ENCODE measurements at regions not wholly inside any gene's neighbourhood (a gene's known extent, or its start where the extent isn't known, plus 50 kb on each side); places are given as distances from the start of the nearest gene placed in this dataset.
"Not testable (repeated sequence)": the region's sequence is repeated elsewhere in the genome, so short reads cannot be mapped to it uniquely, and the experiment has no call there.

DNA sequence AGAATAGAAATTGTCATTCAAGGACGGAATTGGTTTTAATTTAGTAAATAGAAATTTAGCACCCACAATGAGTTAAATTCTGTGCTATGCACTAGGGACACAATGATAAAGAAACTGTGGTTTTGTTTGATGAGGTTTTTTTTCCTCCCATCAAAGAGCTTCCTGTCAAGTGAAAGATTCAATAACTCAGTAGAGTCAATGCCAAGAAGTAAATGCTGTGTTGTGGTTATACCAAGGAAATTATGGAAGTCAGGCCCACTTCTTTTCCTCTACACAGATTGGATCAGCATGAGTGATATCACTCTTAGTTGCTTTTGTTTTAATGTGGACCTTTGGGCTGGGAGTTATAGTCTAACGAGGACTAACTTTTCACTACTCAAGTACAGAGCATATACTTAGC is 1269.6 kb upstream of the ADGRL2 start:
- DNase-seq (ENCODE audit: low read depth), result no peak

DNA sequence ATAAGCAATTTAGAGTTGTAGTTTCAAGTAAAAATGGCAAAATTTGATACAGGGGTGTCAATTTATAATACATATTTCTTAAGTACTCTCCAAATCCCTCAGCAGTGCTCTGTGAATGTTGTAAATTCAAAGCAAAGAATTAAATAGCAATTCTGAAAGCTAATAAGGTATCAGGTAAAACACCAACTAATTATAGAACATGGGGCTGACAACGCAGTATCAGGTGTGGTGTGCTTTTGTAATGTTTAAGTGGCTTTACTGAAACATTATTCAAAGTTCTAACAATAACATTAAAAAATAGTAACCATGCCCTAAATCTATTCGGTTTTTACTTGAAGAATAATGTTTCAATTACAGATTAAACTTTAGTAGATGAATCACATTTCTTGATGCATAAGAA is 1271.2 kb upstream of the ADGRL2 start:
- no peak for DNase-seq (ENCODE audit: low read depth)

DNA sequence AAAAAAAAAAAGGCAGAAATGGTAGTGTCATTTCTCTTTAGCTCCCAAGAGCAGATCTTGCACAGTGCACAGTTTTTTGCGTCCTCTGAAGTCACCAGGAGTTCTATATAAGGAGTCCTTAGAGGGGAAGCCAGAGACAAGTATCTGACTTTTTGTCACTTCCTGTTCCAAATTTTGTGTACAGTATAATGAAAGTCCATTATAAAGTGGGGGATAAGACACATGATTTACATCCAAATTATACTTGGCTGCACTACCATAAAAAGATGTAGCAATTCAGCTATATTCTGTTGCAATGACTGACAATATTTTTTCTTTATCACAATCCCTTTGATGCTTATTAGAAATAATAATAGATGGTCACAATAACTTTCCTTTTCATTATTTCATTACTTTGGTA is 1276.9 kb upstream of the ADGRL2 start:
- no peak for DNase-seq (ENCODE audit: low read depth)

DNA sequence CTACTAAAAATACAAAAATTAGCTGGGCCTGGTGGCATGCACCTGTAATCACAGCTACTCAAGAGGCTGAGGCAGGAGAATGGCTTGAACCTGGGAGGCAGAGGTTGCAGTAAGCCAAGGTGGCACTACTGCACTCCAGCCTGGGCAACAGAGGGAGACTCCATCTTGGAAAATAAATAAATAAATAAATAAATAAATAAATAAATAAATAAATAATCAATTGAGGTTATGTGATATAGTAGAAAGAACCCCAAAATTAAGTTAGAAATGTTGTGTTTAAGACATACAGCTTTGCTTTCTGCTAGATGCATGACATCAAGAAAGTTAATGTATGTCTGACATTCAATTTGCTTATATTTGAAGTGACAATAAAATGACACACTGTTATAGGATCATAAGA is 1277.7 kb upstream of the ADGRL2 start:
- not testable (repeated sequence) for DNase-seq (ENCODE audit: low read depth)

DNA sequence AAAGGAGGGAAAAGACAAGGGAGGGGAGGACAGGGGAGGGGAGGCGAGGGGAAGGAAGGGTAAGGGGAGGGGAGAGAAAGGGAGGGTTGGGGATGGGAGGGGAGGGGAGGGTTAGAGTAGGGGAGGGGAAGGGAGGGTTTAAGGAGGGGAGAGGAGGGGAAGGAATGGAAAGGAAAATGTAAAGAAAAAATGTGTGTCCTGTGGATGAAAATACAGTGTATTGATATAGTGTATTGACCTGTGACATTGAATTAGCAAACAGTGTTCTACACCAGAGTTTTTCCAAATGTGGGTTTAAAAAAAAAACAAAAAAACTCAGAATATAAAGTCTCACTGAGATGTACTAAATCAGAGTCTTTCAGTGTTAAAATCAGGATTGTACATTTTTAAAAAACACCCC is 1279.8 kb upstream of the ADGRL2 start:
- no peak for DNase-seq (ENCODE audit: low read depth)

DNA sequence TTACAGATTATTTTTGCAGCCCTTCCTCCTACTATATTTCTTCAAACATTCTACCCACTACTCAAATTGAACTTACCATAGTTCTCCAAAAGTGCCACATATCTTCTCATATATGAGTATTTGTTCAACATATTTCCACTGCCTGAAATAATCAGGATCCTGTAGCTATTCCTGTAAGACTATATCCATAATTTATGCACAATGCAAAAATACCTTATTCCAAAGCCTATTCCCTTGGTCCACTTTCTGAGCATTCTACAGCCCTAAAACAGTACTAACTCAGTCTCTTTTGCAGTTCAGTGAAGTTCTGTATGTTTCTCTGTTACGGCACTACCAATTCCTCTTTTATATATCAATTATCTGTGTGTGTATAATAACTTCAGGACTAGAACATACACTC is 1283.7 kb upstream of the ADGRL2 start:
- DNase-seq (ENCODE audit: low read depth), result no peak

DNA sequence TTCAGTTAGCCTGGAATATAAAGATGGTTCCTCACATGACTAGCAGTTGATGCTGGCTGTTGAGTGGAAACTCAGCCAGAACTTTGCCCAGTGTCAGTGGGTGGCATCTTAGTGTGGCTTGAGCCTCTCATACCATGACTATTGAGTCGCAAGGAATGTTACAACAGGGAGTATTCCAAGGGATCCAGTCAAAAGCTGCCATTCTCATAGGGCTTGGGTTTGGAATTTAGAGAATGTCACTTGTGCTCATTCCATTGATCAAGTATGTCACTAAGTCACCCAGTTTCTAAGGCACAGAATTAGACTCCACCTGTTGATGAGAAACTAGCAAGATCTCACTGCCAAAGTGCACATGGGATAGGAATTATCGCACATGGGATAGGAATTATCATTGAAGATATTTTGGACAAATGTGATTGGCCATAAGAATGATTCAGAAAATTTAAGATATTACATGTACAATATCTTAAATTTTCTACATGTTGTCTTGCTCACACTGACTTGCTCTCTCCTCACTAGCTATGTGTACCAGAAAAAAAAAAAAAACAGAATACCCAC is 1290.7 kb upstream of the ADGRL2 start:
- peak; percentile 81 for DNase-seq (ENCODE audit: low read depth)

DNA sequence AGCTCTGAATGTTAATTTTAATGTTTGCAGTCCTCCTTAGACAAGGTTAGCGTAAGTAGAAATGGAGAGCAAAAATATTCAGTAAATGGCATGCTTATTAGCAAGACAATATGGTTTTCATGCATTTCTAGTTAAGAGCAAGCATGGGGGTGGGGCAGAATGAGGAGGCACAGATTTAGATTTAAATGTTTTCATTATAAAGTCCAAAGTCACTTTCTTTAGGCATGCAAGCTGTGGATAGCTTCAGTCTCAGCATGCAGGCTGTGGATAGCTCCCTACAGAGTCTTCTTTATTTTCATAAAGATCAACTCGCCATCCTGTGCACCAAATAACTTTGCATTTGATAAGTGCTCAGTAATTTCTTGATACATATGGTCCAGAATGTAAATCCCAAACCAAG is 1294.5 kb upstream of the ADGRL2 start:
- DNase-seq (ENCODE audit: low read depth), result no peak

DNA sequence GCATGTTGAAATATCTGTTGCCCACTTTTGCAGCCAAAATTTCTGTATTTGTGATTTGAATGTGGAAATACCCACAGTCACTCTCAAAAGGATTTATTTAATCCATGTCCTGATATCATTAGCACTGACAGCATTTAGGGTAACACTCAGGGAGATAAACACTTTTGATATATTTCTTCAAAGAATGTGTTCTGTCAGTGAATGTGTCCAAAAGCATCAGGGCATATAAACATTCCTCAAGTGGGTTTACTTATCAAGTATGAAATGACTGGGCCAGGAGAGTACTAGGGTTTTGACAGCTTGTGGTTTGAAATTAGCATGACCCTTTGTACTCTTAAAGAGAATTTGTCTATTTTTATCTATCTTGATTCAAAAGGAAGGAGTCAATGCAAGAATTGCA is 1302.1 kb upstream of the ADGRL2 start:
- no peak for DNase-seq (ENCODE audit: low read depth)

DNA sequence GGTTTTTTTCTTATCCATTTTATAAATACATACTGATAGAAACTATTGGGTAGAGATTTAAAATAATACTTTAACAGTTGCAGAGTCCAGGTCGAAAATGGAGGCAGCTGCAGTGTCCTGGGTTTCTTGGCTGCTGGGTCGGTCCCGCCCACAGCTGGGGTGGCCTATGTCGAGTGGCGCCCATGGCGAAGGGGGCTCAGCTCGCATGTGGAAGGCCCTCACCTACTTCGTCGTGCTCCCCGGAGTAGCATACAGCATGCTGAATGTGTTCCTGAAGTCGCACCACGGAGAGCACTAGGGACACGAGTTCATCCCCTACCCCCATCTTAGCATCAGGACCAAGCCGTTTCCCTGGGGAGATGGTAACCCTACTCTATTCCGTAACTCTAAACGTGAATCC is 1304.9 kb upstream of the ADGRL2 start:
- no peak for DNase-seq (ENCODE audit: low read depth)

DNA sequence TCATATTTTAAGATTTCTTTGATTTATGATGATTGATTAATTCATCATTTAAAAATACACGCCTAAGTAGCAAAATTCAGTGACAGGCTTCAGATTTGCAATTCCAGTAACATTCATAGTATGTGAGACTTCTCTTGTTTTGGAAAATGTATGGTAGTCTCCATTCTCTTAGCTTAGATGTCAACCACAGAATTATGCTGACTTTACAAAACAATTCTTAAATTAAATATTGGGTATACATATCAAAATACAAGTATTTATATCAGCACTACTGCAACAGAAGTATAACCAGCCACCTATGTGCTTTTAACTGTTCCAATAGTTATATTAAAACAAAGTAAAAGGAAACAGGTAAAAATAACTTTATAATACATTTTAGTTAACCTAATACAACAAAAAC is 1328.6 kb upstream of the ADGRL2 start:
- DNase-seq (ENCODE audit: low read depth), result no peak

DNA sequence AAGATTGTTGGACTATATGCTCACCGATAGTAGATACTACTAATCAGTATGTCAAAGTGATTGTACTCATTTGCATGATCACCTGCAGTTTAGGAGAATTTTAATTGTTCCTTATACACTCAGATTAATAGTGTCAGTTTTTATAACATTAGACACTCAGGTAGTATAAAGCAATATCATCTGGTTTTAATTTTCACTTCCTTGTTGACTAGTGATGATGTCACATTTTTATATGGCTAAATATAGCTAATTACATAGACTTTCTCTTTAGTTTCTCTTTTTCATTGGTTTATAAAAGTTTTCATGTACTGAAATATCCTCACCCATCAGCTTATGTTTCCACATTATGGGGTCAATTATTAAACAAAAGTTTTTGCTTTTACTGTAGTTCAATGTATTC is 1332.4 kb upstream of the ADGRL2 start:
- DNase-seq (ENCODE audit: low read depth), result no peak

DNA sequence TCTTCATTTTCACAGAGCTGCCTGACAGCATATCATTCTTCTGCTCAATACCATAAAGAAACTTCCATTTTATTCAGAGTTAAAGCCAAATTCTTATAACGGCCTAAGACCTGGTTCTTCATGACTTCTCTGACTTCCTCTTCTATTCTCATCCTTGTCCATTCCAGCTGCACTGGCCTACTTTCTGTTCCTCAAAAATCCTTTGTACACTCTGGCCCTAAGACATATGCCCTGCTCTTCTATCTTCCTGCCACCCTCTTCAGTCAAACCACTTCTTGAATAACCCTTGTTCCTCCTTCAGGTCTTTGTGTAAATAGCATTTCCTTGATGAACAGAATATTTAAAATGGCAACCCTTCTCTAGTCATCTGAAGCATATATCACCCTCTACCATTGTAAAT is 1338.7 kb upstream of the ADGRL2 start:
- no peak for DNase-seq (ENCODE audit: low read depth)

DNA sequence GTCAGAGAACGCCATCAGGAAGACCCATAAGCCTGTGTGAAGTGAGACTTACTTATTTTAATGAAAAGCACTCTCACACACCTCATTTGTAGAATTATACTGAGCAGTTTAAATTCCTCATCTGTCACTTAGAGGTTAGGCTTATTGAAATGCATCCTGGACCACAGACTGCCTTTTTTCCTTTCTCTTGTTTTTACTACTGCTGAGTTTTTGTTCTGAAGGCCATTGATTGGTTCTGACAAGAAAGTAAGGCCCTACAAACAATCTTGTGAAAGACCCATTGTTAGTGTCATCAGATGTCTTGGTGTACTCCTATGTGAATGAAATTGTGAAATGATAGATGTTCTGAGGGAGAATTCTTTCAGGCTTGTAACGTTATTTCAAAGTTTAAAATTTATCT is 1343.3 kb upstream of the ADGRL2 start:
- DNase-seq (ENCODE audit: low read depth), result no peak

DNA sequence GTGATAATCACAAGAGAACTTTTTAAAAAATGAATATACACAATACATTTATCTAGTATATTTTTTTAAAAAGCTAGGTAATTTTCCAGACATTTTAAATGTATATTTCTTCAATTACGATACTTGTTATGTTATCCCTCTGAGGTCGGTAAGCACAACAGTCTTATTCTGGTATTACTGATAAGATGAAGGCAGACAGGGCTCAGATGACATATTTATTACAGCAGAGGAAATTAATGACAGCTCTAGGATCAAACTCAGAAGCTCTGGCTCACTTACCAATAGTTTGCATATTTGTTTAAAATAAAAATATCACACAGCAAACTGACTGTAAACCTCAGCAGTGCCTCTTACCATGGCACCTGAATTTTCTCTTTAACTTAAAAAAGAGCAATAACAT is 1347.0 kb upstream of the ADGRL2 start:
- no peak for DNase-seq (ENCODE audit: low read depth)

DNA sequence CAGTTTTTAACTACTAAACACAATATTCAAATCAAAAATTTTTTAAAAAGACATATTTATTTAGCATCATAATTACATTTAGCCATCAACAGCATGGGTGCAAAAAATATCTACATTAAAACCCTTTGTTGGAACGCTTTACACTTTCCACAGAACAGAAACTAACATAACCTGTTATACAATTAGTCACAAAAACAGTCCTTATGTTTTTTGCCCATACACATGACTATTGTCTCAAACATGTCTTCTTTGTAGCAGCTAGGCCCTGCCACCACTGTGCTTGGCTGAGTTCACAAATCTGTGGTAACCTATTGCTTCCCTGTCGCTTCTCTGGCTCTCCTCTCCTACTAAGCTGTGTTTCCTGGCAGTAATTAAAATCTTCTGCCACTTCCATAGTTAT is 1350.0 kb upstream of the ADGRL2 start:
- DNase-seq (ENCODE audit: low read depth), result no peak

DNA sequence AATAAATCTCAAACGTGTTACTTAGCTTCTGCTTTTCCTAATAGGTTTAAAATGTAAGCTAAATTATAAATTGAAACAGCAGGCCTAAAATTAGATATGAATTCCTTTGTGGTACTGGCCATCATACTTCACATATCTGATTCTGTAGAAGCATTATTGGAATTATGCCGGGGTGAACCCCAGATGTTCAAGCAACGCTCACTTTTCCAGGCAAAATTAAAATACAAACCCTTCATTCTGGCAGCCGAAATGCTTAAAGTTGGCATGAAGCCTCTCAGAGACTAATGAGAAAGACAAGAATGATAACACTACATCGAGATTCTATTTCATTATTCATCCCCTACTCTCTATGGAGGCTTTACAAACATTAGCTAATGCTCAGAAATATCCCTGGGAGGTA is 1352.7 kb upstream of the ADGRL2 start:
- DNase-seq (ENCODE audit: low read depth), result peak; percentile 68

DNA sequence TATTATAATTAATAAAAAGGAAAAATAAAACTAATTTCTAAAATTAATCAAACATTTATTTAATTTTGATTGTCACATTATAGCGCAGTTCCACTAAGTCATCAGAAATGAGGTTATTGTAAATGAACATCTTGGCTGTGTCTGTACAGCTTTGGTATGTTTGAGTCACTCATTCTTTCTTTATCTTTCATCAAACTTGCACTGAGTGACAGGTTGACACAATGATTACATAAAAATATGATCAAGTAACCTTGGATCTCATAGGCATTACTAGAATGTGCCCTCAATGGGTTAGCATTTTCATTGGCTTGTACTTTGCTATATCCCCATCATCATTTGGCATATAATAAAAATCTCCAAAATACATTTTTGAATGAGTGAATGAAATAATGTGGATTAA is 1353.2 kb upstream of the ADGRL2 start:
- DNase-seq (ENCODE audit: low read depth), result peak; percentile 56

DNA sequence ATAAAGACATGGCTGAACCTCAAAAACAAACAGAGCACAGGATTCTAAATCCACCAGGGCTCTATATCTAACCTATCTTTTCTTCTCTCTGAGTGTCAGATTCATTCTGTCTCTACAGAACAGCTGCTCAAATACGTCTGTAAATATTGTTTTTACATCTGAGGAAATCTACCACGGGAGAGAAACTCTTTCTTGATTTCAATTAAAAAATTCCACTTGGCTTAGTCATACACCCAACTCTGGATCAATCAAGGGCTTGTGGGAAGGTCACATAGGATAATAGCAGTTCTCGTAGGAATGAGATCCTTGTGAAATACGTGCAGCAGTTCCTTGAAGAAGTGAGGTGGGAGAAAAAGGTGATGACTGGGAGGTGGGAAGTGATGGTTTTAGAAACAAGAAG is 1355.7 kb upstream of the ADGRL2 start:
- no peak for DNase-seq (ENCODE audit: low read depth)

DNA sequence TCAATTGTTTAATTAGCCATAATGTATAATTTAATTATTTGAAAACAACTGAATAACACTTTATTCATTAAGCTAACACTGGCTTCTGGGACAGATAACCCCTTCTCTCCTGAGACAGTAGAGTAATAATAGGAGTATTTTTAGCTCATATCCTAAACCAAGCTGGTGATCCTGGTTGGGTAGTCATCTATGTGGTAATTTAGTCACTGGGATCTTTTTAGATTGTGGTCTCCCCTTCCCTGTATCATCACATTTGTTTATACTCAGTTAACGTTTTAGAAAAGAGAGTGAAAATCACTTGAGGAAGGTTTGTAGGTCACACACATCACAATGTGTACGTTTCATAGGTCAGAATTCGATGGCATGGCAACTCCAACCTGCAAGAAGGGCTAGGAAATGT is 1356.6 kb upstream of the ADGRL2 start:
- DNase-seq (ENCODE audit: low read depth), result no peak

DNA sequence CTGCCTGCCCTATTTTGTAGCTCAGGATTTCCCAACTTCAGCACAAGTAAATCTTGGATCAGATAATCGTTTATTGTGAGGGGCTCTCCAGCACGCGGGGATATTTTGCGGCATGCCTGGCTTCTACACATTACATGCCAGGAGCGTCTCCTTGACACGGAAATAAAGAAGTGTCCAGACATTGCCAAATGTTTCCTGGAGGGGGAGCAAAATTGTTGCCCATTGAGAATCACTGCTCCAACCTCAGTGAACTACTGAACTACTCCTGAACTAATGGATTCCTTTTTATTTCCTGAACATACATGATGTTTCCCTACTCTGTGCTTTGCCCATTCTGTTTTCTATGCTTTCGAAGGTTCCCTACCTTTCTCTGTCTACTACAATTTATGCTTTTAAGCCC is 1359.1 kb upstream of the ADGRL2 start:
- no peak for DNase-seq (ENCODE audit: low read depth)

DNA sequence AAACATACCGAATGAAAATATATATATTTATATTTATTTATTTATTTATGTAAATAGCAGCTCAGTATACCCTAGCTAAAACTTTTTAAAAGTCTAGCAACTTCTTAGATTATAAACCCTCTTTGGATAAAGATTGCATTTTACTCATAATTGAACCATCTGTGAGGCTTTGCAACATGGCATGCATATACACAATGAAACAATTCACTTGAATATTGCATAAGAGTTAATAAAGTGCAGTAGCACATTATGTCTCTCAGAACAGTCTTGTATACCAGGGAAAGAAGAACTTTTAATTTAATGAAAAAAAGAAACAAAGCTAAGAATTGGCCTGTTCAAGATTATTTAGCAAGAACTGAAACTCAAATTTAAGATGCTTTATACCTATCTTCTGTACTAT is 1363.9 kb upstream of the ADGRL2 start:
- DNase-seq (ENCODE audit: low read depth), result no peak

DNA sequence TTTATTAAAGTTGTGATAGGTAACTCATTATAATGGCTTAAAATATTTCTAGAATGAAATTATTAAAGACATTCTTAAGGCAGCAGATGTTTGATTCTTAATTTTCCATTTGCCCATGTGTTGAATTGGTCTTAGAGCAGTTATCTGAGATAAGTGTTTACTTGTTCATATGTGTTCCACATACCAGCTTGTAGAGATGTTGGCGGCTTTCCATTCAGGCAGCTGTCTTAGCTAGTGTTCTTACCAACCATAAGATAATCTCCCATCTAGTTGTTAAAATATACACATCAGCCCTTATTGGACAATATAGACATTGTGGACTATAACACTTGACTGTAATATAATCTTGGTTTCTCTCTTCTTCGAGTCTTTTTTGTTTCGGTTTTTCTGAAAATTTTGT is 1372.9 kb upstream of the ADGRL2 start:
- no peak for DNase-seq (ENCODE audit: low read depth)

DNA sequence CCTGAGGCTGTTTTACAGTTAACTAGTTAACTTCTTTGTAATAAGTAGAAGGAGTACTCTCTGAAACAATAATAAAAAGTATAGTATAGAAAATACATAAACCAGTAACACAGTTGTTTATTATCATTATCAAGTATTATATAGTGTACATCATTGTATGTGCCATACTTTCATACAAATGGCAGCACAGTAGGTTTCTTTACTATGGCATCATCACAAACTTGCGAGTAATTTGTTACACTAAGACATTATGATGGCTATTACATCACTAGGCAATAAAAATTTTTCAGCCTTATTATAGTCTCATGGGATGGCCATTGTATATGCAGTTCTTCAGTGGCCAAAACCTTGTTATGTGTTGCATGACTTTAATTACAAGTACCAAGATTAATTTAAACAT is 1376.5 kb upstream of the ADGRL2 start:
- DNase-seq (ENCODE audit: low read depth), result no peak

DNA sequence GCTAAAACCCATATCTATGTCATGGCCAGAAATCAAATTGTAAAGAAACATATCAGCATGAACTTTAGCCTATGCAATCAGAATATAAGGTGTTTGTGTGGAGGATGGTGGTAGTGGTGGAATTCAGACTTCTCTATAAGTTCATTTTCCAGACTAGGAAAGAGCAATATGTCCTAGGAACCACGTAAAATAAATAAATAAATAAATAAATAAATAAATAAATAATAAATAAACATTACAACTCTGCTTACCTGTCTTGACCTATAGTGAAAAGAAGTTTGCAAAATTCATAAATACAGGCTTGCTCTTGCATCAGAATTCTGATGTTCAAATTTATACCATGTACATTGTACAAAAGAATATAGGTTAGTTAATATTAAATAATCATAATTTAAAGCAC is 1382.6 kb upstream of the ADGRL2 start:
- DNase-seq (ENCODE audit: low read depth), result no peak
